ENCODE measurements at regions not wholly inside any gene's neighbourhood (a gene's known extent, or its start where the extent isn't known, plus 50 kb on each side); places are given as distances from the start of the nearest gene placed in this dataset.

GRCh38 chr20:58003525-58003924 lies 224.9 kb downstream of the ANKRD60 start:
- DNase-seq (ENCODE audit: low read depth in 4 of 4, low spot score in 1 of 4): no peak

GRCh38 chr20:58002901-58003300 lies 225.6 kb downstream of the ANKRD60 start:
- no peak for DNase-seq (ENCODE audit: low read depth in 4 of 4, low spot score in 1 of 4)

- DNase-seq (ENCODE audit: low read depth in 4 of 4, low spot score in 1 of 4): no peak
These were observed 226.5 kb downstream of the ANKRD60 start for GRCh38 chr20:58001946-58002345.

- DNase-seq (ENCODE audit: low read depth in 4 of 4, low spot score in 1 of 4): no peak
These were observed 227.1 kb downstream of the ANKRD60 start for GRCh38 chr20:58001381-58001780.

GRCh38 chr20:58000861-58001260 lies 227.6 kb downstream of the ANKRD60 start:
- DNase-seq (ENCODE audit: low read depth in 4 of 4, low spot score in 1 of 4): no peak

GRCh38 chr20:57999465-58000111 lies 228.9 kb downstream of the ANKRD60 start:
- DNase-seq (ENCODE audit: low read depth in 4 of 4, low spot score in 1 of 4): no peak

- no peak for DNase-seq (ENCODE audit: low read depth in 4 of 4, low spot score in 1 of 4)
These were observed 229.4 kb downstream of the ANKRD60 start for GRCh38 chr20:57998981-57999464.

- DNase-seq (ENCODE audit: low read depth in 4 of 4, low spot score in 1 of 4): no peak
These were observed 230.2 kb downstream of the ANKRD60 start for GRCh38 chr20:57998276-57998675.

- no peak for DNase-seq (ENCODE audit: low read depth in 4 of 4, low spot score in 1 of 4)
These were observed 231.2 kb downstream of the ANKRD60 start for GRCh38 chr20:57996936-57997890.

- DNase-seq (ENCODE audit: low read depth in 4 of 4, low spot score in 1 of 4): no peak
These were observed 232.0 kb downstream of the ANKRD60 start for GRCh38 chr20:57996465-57996864.

- DNase-seq (ENCODE audit: low read depth in 4 of 4, low spot score in 1 of 4): no peak
These were observed 233.0 kb downstream of the ANKRD60 start for GRCh38 chr20:57995381-57995977.

GRCh38 chr20:57993716-57994431 lies 234.6 kb downstream of the ANKRD60 start:
- DNase-seq (ENCODE audit: low read depth in 4 of 4, low spot score in 1 of 4): no peak

GRCh38 chr20:57991211-57991881 lies 237.1 kb downstream of the ANKRD60 start:
- no peak for DNase-seq (ENCODE audit: low read depth in 4 of 4, low spot score in 1 of 4)

- DNase-seq (ENCODE audit: low read depth in 4 of 4, low spot score in 1 of 4): no peak
These were observed 238.0 kb downstream of the ANKRD60 start for GRCh38 chr20:57990396-57990987.

GRCh38 chr20:57988828-57989227 lies 239.6 kb downstream of the ANKRD60 start:
- no peak for DNase-seq (ENCODE audit: low read depth in 4 of 4, low spot score in 1 of 4)

- no peak for DNase-seq (ENCODE audit: low read depth in 4 of 4, low spot score in 1 of 4)
These were observed 240.0 kb downstream of the ANKRD60 start for GRCh38 chr20:57988422-57988821.

- no peak for DNase-seq (ENCODE audit: low read depth in 4 of 4, low spot score in 1 of 4)
These were observed 240.8 kb downstream of the ANKRD60 start for GRCh38 chr20:57987659-57988058.

GRCh38 chr20:57986666-57987065 lies 241.8 kb downstream of the ANKRD60 start:
- DNase-seq (ENCODE audit: low read depth in 4 of 4, low spot score in 1 of 4): no peak

GRCh38 chr20:57985278-57985677 lies 243.2 kb downstream of the ANKRD60 start:
- no peak for DNase-seq (ENCODE audit: low read depth in 4 of 4, low spot score in 1 of 4)

- no peak for DNase-seq (ENCODE audit: low read depth in 4 of 4, low spot score in 1 of 4)
These were observed 245.4 kb downstream of the ANKRD60 start for GRCh38 chr20:57983082-57983481.

Data from stimulated activated CD4-positive, alpha-beta T cell treated with anti-CD3 and anti-CD28 coated beads, Interleukin-1b, Interleukin-23, amount 100 ng/mL, for 24 hours (primary cell).